Ovary (tissue), 3 donors: ENCODE measurements at regions not wholly inside any gene's neighbourhood (a gene's known extent, or its start where the extent isn't known, plus 50 kb on each side); places are given as distances from the start of the nearest gene placed in this dataset.

Source experiments
- CTCF ChIP-seq, 3 donors: fragments of 450-650 bp in 2 of 3; fragments of 200-600 bp in 1 of 3; IDR thresholded peaks; one replicate each; pipeline versions ENCODE4 v1.5.1 to v1.8.0; 2016 to 2022; ENCODE audit warnings: antibody characterized with exemption in 3 of 3, mild to moderate bottlenecking in 1 of 3
- EP300 ChIP-seq: sonication (generic); formaldehyde crosslinking; IDR thresholded peaks from one replicate; pipeline ENCODE4 v1.6.1; 2017; ENCODE audit warnings: antibody characterized with exemption
- POLR2A ChIP-seq: fragments of 450-650 bp; IDR thresholded peaks from one replicate; pipeline ENCODE4 v1.6.1; 2017; ENCODE audit warnings: antibody characterized with exemption, mild to moderate bottlenecking, moderate library complexity
- donor health status: DM: no; HTN: no; CAD: no.

DNA sequence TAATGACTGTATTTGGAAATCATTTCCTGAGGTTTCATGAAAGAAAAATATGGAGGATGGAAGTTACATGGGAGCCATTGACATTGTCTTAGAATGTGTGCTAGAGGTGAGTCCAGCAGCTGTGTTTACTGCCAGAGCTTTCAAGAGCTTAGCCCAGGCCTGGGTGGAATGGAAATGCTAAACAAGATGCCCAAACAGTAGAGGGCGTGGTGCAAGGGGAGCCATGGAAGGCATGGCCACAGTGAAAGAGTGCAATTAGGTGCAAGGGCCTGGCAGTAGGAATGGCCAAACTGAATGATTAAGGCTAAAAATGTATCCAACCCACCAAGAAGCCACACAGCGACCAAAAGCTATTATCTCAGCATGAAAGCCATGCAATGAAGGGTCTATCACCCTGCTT is 257.7 kb upstream of the NR2F2 start:
- no peak for TF ChIP-seq CTCF (IDR thresholded peaks at IDR 0.05)
- TF ChIP-seq EP300, result no peak
- TF ChIP-seq POLR2A, result no peak
